Activated naive CD8-positive, alpha-beta T cell treated with anti-CD3 and anti-CD28 coated beads, Interleukin-2, amount 50 U/mL, for 24 hours (primary cell): ENCODE measurements at regions not wholly inside any gene's neighbourhood (a gene's known extent, or its start where the extent isn't known, plus 50 kb on each side); places are given as distances from the start of the nearest gene placed in this dataset.

ENCODE experiments used
- ATAC-seq: fragments of 150-1000 bp; cut with Tn5 transposase; one replicate; pipeline ENCODE4 v1.10.0; 2021
- DNase-seq: peaks from one replicate; pipeline ENCODE4 v3.0.0; 2021
- H3K27ac Mint-ChIP-seq: one replicate; pipeline ENCODE4 v1.8.0; 2021; ENCODE audit warnings: mild to moderate bottlenecking, mixed read lengths
- H3K27me3 Mint-ChIP-seq: one replicate; pipeline ENCODE4 v1.8.0; 2021; ENCODE audit warnings: mixed read lengths
- H3K36me3 Mint-ChIP-seq: one replicate; pipeline ENCODE4 v1.8.0; 2021; ENCODE audit warnings: low read depth, mixed read lengths
- H3K4me1 Mint-ChIP-seq: one replicate; pipeline ENCODE4 v1.8.0; 2021; ENCODE audit warnings: mixed read lengths
- H3K4me3 Mint-ChIP-seq: one replicate; pipeline ENCODE4 v1.8.0; 2021; ENCODE audit warnings: mild to moderate bottlenecking, moderate library complexity, mixed read lengths
- H3K9me3 Mint-ChIP-seq: one replicate; pipeline ENCODE4 v1.8.0; 2021; ENCODE audit warnings: mixed read lengths

- Mint-ChIP-seq H3K4me3 (no peak overlapping the region), H3K36me3 (no peaks in the 10 kb centered on the region), H3K9me3 (no peaks in the 10 kb centered on the region), H3K4me1 (peaks cover 5% of the 10 kb centered on the region), H3K27ac (peak overlapping the region; percentile 66), H3K27me3 (peaks cover 2% of the 10 kb centered on the region)
- ATAC-seq (no peak), DNase-seq (no peak)
Observed at GRCh38 chr9:588981-589380, 252.5 kb upstream of the DMRT1 start.

GRCh38 chr9:589723-590122 is 251.8 kb upstream of the DMRT1 start:
- ATAC-seq (no peak), DNase-seq (no peak)
- Mint-ChIP-seq H3K4me1 (peaks cover 5% of the 10 kb centered on the region), H3K36me3 (no peaks in the 10 kb centered on the region), H3K9me3 (no peaks in the 10 kb centered on the region), H3K27me3 (peaks cover 2% of the 10 kb centered on the region), H3K27ac (peak overlapping the region; percentile 66), H3K4me3 (no peak overlapping the region)

- Mint-ChIP-seq H3K27me3 (peaks cover 2% of the 10 kb centered on the region), H3K9me3 (no peaks in the 10 kb centered on the region), H3K4me3 (no peak overlapping the region), H3K4me1 (peaks cover 5% of the 10 kb centered on the region), H3K36me3 (no peaks in the 10 kb centered on the region), H3K27ac (no peak overlapping the region)
- DNase-seq (no peak), ATAC-seq (no peak)
Observed at GRCh38 chr9:591292-591691, 250.2 kb upstream of the DMRT1 start.

- Mint-ChIP-seq H3K27ac (no peak overlapping the region), H3K36me3 (no peaks in the 10 kb centered on the region), H3K9me3 (no peaks in the 10 kb centered on the region), H3K4me3 (no peak overlapping the region), H3K27me3 (peaks cover 2% of the 10 kb centered on the region), H3K4me1 (peaks cover 5% of the 10 kb centered on the region)
- DNase-seq: no peak
- ATAC-seq: no peak
Observed at GRCh38 chr9:592225-592624, 249.3 kb upstream of the DMRT1 start.

GRCh38 chr9:592733-593132 is 248.8 kb upstream of the DMRT1 start:
- peaks cover 5% of the 10 kb centered on the region for H3K4me1 Mint-ChIP-seq

GRCh38 chr9:593809-594208 is 247.7 kb upstream of the DMRT1 start:
- Mint-ChIP-seq H3K4me1 (peaks cover 5% of the 10 kb centered on the region), H3K9me3 (no peaks in the 10 kb centered on the region), H3K27me3 (peaks cover 2% of the 10 kb centered on the region), H3K4me3 (no peak overlapping the region), H3K27ac (no peak overlapping the region), H3K36me3 (no peaks in the 10 kb centered on the region)
- no peak for ATAC-seq
- no peak for DNase-seq

More at GRCh38 chr9:592733-593132, 248.8 kb upstream of the DMRT1 start:
- no peaks in the 10 kb centered on the region for H3K9me3 Mint-ChIP-seq
- no peaks in the 10 kb centered on the region for H3K36me3 Mint-ChIP-seq
- no peak for ATAC-seq
- no peak for DNase-seq
- no peak overlapping the region for H3K27ac Mint-ChIP-seq
- no peak overlapping the region for H3K4me3 Mint-ChIP-seq
- peaks cover 2% of the 10 kb centered on the region for H3K27me3 Mint-ChIP-seq

GRCh38 chr9:596703-597102 is 244.8 kb upstream of the DMRT1 start:
- DNase-seq (no peak), ATAC-seq (no peak)
- no peaks in the 10 kb centered on the region for H3K4me1 Mint-ChIP-seq
- H3K9me3 Mint-ChIP-seq: no peaks in the 10 kb centered on the region
- H3K36me3 Mint-ChIP-seq: no peaks in the 10 kb centered on the region
- peaks cover 2% of the 10 kb centered on the region for H3K27me3 Mint-ChIP-seq
- H3K4me3 Mint-ChIP-seq: no peak overlapping the region
- H3K27ac Mint-ChIP-seq: no peak overlapping the region

GRCh38 chr9:600006-600405 is 241.5 kb upstream of the DMRT1 start:
- Mint-ChIP-seq H3K27me3 (no peaks in the 10 kb centered on the region), H3K27ac (no peak overlapping the region), H3K4me3 (no peak overlapping the region), H3K36me3 (no peaks in the 10 kb centered on the region), H3K4me1 (no peaks in the 10 kb centered on the region), H3K9me3 (no peaks in the 10 kb centered on the region)
- no peak for ATAC-seq
- no peak for DNase-seq

- no peaks in the 10 kb centered on the region for H3K4me1 Mint-ChIP-seq
- no peak overlapping the region for H3K27ac Mint-ChIP-seq
- no peak for DNase-seq
- H3K36me3 Mint-ChIP-seq: no peaks in the 10 kb centered on the region
- H3K9me3 Mint-ChIP-seq: no peaks in the 10 kb centered on the region
- ATAC-seq: no peak
- no peak overlapping the region for H3K4me3 Mint-ChIP-seq
- H3K27me3 Mint-ChIP-seq: no peaks in the 10 kb centered on the region
Observed at GRCh38 chr9:602716-603115, 238.8 kb upstream of the DMRT1 start.

GRCh38 chr9:603126-603525 is 238.4 kb upstream of the DMRT1 start:
- no peak overlapping the region for H3K4me3 Mint-ChIP-seq
- no peaks in the 10 kb centered on the region for H3K27me3 Mint-ChIP-seq
- H3K36me3 Mint-ChIP-seq: no peaks in the 10 kb centered on the region
- DNase-seq: no peak
- H3K27ac Mint-ChIP-seq: no peak overlapping the region
- no peaks in the 10 kb centered on the region for H3K9me3 Mint-ChIP-seq
- H3K4me1 Mint-ChIP-seq: no peaks in the 10 kb centered on the region
- ATAC-seq: no peak

GRCh38 chr9:607417-607816 is 234.1 kb upstream of the DMRT1 start:
- no peak for DNase-seq
- Mint-ChIP-seq H3K4me3 (no peak overlapping the region), H3K27ac (no peak overlapping the region), H3K4me1 (no peaks in the 10 kb centered on the region), H3K36me3 (no peaks in the 10 kb centered on the region), H3K9me3 (no peaks in the 10 kb centered on the region), H3K27me3 (no peaks in the 10 kb centered on the region)
- no peak for ATAC-seq

GRCh38 chr9:613771-614347 is 227.6 kb upstream of the DMRT1 start:
- ATAC-seq (peak; percentile 86), DNase-seq (peak; percentile 50)
- no peaks in the 10 kb centered on the region for H3K27me3 Mint-ChIP-seq
- no peak overlapping the region for H3K27ac Mint-ChIP-seq
- no peaks in the 10 kb centered on the region for H3K9me3 Mint-ChIP-seq
- H3K4me1 Mint-ChIP-seq: peaks cover 4% of the 10 kb centered on the region
- H3K36me3 Mint-ChIP-seq: no peaks in the 10 kb centered on the region
- H3K4me3 Mint-ChIP-seq: no peak overlapping the region

GRCh38 chr9:614431-614830 is 227.1 kb upstream of the DMRT1 start:
- ATAC-seq (no peak), DNase-seq (no peak)
- Mint-ChIP-seq H3K27me3 (no peaks in the 10 kb centered on the region), H3K9me3 (no peaks in the 10 kb centered on the region), H3K36me3 (no peaks in the 10 kb centered on the region), H3K4me1 (peaks cover 4% of the 10 kb centered on the region), H3K27ac (no peak overlapping the region), H3K4me3 (no peak overlapping the region)

GRCh38 chr9:615756-616155 is 225.7 kb upstream of the DMRT1 start:
- H3K4me1 Mint-ChIP-seq: peaks cover 4% of the 10 kb centered on the region
- no peak for ATAC-seq

GRCh38 chr9:616694-617093 is 224.8 kb upstream of the DMRT1 start:
- ATAC-seq (no peak), DNase-seq (no peak)
- no peaks in the 10 kb centered on the region for H3K27me3 Mint-ChIP-seq
- H3K27ac Mint-ChIP-seq: no peak overlapping the region
- peaks cover 4% of the 10 kb centered on the region for H3K4me1 Mint-ChIP-seq
- H3K36me3 Mint-ChIP-seq: no peaks in the 10 kb centered on the region
- no peaks in the 10 kb centered on the region for H3K9me3 Mint-ChIP-seq
- no peak overlapping the region for H3K4me3 Mint-ChIP-seq

More at GRCh38 chr9:615756-616155, 225.7 kb upstream of the DMRT1 start:
- no peaks in the 10 kb centered on the region for H3K36me3 Mint-ChIP-seq
- no peak overlapping the region for H3K27ac Mint-ChIP-seq
- H3K27me3 Mint-ChIP-seq: no peaks in the 10 kb centered on the region
- DNase-seq: no peak
- no peak overlapping the region for H3K4me3 Mint-ChIP-seq
- H3K9me3 Mint-ChIP-seq: no peaks in the 10 kb centered on the region

- Mint-ChIP-seq H3K36me3 (no peaks in the 10 kb centered on the region), H3K4me1 (peaks cover 4% of the 10 kb centered on the region), H3K27me3 (no peaks in the 10 kb centered on the region), H3K4me3 (no peak overlapping the region), H3K9me3 (no peaks in the 10 kb centered on the region), H3K27ac (no peak overlapping the region)
- DNase-seq: no peak
- ATAC-seq: no peak
Observed at GRCh38 chr9:617445-618085, 223.9 kb upstream of the DMRT1 start.
